Cardiac muscle cell (in vitro differentiated cells and primary cell): ENCODE measurements at regions not wholly inside any gene's neighbourhood (a gene's known extent, or its start where the extent isn't known, plus 50 kb on each side); places are given as distances from the start of the nearest gene placed in this dataset.
A peak's percentile ranks its signal among the peaks of the same experiment; 100 is the strongest.

Experiments used
- DNase-seq, 2 donors: peaks; one replicate each; pipeline versions ENCODE4 v3.0.0 to v3.0.0-alpha.2; 2010 to 2017; ENCODE audit warnings: low read depth in 1 of 2, low spot score in 1 of 2
- H3K27ac ChIP-seq: fragments of 200-600 bp; sonication (generic); 2 replicates; pipeline ENCODE4 v1.5.1; 2016
- H3K27me3 ChIP-seq: fragments of 200-600 bp; sonication (generic); 2 replicates; pipeline ENCODE4 v1.6.0; 2016; ENCODE audit warnings: control low read depth
- H3K36me3 ChIP-seq: fragments of 200-600 bp; sonication (generic); 2 replicates; pipeline ENCODE4 v1.5.1; 2016; ENCODE audit warnings: control low read depth
- H3K4me1 ChIP-seq: fragments of 200-600 bp; sonication (generic); 2 replicates; pipeline ENCODE4 v1.8.1; 2017; ENCODE audit warnings: low read depth, mild to moderate bottlenecking, mixed run types
- H3K4me3 ChIP-seq: fragments of 200-600 bp; sonication (generic); 2 replicates; pipeline ENCODE4 v1.5.1; 2016; ENCODE audit warnings: mild to moderate bottlenecking
- H3K9me3 ChIP-seq: fragments of 200-600 bp; sonication (generic); 2 replicates; pipeline ENCODE4 v1.5.1; 2017; ENCODE audit warnings: low read depth, mild to moderate bottlenecking, control low read depth
- CTCF ChIP-seq: IDR thresholded peaks from 2 replicates; pipeline ENCODE4 v1.5.1; 2012; ENCODE audit warnings: low read depth, mild to moderate bottlenecking, low read length

GRCh38 chr2:134120733-134121630, 132.9 kb upstream of the MGAT5 start:
- Histone ChIP-seq H3K36me3 (no peaks in the 10 kb centered on the region), H3K27ac (peak overlapping the region; percentile 89), H3K4me1 (peaks cover 42% of the 10 kb centered on the region), H3K9me3 (no peaks in the 10 kb centered on the region), H3K4me3 (peak overlapping the region; percentile 88), H3K27me3 (no peaks in the 10 kb centered on the region)
- no peak for TF ChIP-seq CTCF
- peak; percentile 66 to 73 for DNase-seq

- no peak overlapping the region for H3K27ac ChIP-seq
- H3K27me3 ChIP-seq: no peaks in the 10 kb centered on the region
- no peaks in the 10 kb centered on the region for H3K9me3 ChIP-seq
- no peaks in the 10 kb centered on the region for H3K36me3 ChIP-seq
- peak in 1 of 2 donors; percentile 13 for DNase-seq
- peaks cover 42% of the 10 kb centered on the region for H3K4me1 ChIP-seq
- TF ChIP-seq CTCF: no peak
- H3K4me3 ChIP-seq: no peak overlapping the region
These were observed 131.3 kb upstream of the MGAT5 start for GRCh38 chr2:134122610-134123009.

GRCh38 chr2:134123332-134123731, 130.5 kb upstream of the MGAT5 start:
- Histone ChIP-seq H3K27ac (no peak overlapping the region), H3K27me3 (no peaks in the 10 kb centered on the region), H3K9me3 (no peaks in the 10 kb centered on the region), H3K4me1 (peaks cover 37% of the 10 kb centered on the region), H3K4me3 (no peak overlapping the region), H3K36me3 (no peaks in the 10 kb centered on the region)
- TF ChIP-seq CTCF: no peak
- DNase-seq: no peak

- DNase-seq: peak in 1 of 2 donors; percentile 44
- Histone ChIP-seq H3K27me3 (no peaks in the 10 kb centered on the region), H3K4me3 (no peak overlapping the region), H3K36me3 (no peaks in the 10 kb centered on the region), H3K9me3 (no peaks in the 10 kb centered on the region), H3K27ac (no peak overlapping the region), H3K4me1 (peaks cover 32% of the 10 kb centered on the region)
- no peak for TF ChIP-seq CTCF
These were observed 129.7 kb upstream of the MGAT5 start for GRCh38 chr2:134124047-134124753.

- H3K27ac ChIP-seq: no peak overlapping the region
- H3K4me3 ChIP-seq: no peak overlapping the region
- DNase-seq: no peak
- H3K9me3 ChIP-seq: no peaks in the 10 kb centered on the region
- H3K36me3 ChIP-seq: no peaks in the 10 kb centered on the region
- TF ChIP-seq CTCF: no peak
- H3K27me3 ChIP-seq: no peaks in the 10 kb centered on the region
- H3K4me1 ChIP-seq: peaks cover 30% of the 10 kb centered on the region
These were observed 126.4 kb upstream of the MGAT5 start for GRCh38 chr2:134127496-134127895.
